ENCODE measurements at regions not wholly inside any gene's neighbourhood (a gene's known extent, or its start where the extent isn't known, plus 50 kb on each side); places are given as distances from the start of the nearest gene placed in this dataset.
A peak's percentile ranks its signal among the peaks of the same experiment; 100 is the strongest.

DNA sequence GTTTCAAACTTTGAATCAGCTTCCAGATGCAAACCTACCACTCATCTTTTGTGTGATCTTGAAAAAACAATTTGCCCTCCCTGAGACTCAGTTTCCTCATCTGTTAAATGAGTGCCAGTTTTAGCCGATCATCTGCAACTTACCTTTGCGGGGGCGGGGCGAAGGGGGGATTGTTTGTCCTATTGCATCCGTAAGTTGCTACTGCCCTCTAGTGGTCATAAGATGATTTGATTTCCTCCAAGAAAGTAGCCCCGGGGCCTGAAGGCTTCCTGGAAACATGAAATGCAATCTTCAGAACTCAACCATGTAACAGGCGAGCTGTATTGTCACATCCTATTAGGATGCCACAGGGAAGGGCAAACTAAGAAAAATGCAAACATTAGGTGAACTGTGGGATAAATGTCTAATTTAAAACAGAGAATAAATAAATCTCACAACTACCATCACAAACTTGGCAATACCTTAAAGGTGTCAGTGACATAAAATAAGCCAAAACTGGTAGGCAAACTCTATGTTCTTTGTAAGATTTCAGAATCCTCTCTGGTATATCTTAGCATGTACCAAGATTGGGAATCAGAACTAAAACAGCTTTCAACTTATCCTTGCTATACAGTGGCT is 63.5 kb upstream of the CLDN18 start (continued):
- TF ChIP-seq, protein P1, sequence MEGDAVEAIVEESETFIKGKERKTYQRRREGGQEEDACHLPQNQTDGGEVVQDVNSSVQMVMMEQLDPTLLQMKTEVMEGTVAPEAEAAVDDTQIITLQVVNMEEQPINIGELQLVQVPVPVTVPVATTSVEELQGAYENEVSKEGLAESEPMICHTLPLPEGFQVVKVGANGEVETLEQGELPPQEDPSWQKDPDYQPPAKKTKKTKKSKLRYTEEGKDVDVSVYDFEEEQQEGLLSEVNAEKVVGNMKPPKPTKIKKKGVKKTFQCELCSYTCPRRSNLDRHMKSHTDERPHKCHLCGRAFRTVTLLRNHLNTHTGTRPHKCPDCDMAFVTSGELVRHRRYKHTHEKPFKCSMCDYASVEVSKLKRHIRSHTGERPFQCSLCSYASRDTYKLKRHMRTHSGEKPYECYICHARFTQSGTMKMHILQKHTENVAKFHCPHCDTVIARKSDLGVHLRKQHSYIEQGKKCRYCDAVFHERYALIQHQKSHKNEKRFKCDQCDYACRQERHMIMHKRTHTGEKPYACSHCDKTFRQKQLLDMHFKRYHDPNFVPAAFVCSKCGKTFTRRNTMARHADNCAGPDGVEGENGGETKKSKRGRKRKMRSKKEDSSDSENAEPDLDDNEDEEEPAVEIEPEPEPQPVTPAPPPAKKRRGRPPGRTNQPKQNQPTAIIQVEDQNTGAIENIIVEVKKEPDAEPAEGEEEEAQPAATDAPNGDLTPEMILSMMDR (IDR thresholded peaks at IDR 0.05; ENCODE audit: control extremely low read depth in 1 of 3, insufficient read depth in 1 of 3, low read depth in 1 of 3, low read length in 3 of 3), result peak; percentile 31 to 79 (median 73)
- TF ChIP-seq YY1 (IDR thresholded peaks at IDR 0.05; ENCODE audit: low read depth, low read length), result 0 out of 2 replicates have a peak, but pooled peaks have one; percentile 43

Data from H1 (cell line).